Neural progenitor cell (in vitro differentiated cells): ENCODE measurements at regions not wholly inside any gene's neighbourhood (a gene's known extent, or its start where the extent isn't known, plus 50 kb on each side); places are given as distances from the start of the nearest gene placed in this dataset.

ENCODE experiments used
- EZH2 ChIP-seq: fragments of 200-600 bp; sonication (generic); IDR thresholded peaks from 2 replicates; pipeline ENCODE4 v1.6.1; 2017; ENCODE audit warnings: antibody characterized with exemption, mild to moderate bottlenecking, moderate library complexity
- EZH2phosphoT487 ChIP-seq: fragments of 200-600 bp; sonication (generic); IDR thresholded peaks from 2 replicates; pipeline ENCODE4 v1.6.1; 2017; ENCODE audit warnings: antibody characterized with exemption
- TF ChIP-seq, protein P1 (sequence below): fragments of 200-600 bp; sonication (generic); IDR thresholded peaks from 2 replicates; pipeline ENCODE4 v1.5.1; 2017; ENCODE audit warnings: antibody characterized with exemption, mild to moderate bottlenecking

GRCh38 chr5:120124961-120125360 lies 339.1 kb upstream of the PRR16 start:
- TF ChIP-seq, protein P1, sequence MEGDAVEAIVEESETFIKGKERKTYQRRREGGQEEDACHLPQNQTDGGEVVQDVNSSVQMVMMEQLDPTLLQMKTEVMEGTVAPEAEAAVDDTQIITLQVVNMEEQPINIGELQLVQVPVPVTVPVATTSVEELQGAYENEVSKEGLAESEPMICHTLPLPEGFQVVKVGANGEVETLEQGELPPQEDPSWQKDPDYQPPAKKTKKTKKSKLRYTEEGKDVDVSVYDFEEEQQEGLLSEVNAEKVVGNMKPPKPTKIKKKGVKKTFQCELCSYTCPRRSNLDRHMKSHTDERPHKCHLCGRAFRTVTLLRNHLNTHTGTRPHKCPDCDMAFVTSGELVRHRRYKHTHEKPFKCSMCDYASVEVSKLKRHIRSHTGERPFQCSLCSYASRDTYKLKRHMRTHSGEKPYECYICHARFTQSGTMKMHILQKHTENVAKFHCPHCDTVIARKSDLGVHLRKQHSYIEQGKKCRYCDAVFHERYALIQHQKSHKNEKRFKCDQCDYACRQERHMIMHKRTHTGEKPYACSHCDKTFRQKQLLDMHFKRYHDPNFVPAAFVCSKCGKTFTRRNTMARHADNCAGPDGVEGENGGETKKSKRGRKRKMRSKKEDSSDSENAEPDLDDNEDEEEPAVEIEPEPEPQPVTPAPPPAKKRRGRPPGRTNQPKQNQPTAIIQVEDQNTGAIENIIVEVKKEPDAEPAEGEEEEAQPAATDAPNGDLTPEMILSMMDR = no peak
- TF ChIP-seq EZH2phosphoT487 = no peak
- no peak for TF ChIP-seq EZH2
